Activated CD8-positive, alpha-beta memory T cell treated with anti-CD3 and anti-CD28 coated beads for 36 hours (primary cell): ENCODE measurements at regions not wholly inside any gene's neighbourhood (a gene's known extent, or its start where the extent isn't known, plus 50 kb on each side); places are given as distances from the start of the nearest gene placed in this dataset.

Experiments used
- CTCF ChIA-PET: fragments of 350-600 bp; sonication (Branson Sonifier 250); formaldehyde crosslinking; loops from one replicate; lab custom pipeline; 2021; ENCODE audit warnings: antibody characterized with exemption; lab: Charles Lee
- POLR2A ChIA-PET: fragments of 350-600 bp; sonication (Branson Sonifier 250); formaldehyde crosslinking; loops from one replicate; lab custom pipeline; 2021; ENCODE audit warnings: antibody characterized with exemption; lab: Charles Lee

GRCh38 chr12:98294051-98294805, 221.2 kb upstream of the TMPO start:
- CTCF ChIA-PET: no interaction called here

GRCh38 chr12:98295681-98296080, 219.7 kb upstream of the TMPO start:
- POLR2A ChIA-PET: no interaction called here
- CTCF ChIA-PET: interaction anchor here (0.7 kb wide), 1 partner anchor 30 kb away, joined by 4 read pairs; no protein-coding TSS in a partner anchor

More at GRCh38 chr12:98294051-98294805, 221.2 kb upstream of the TMPO start:
- POLR2A ChIA-PET: no interaction called here

GRCh38 chr12:98296462-98297079, 218.8 kb upstream of the TMPO start:
- ChIA-PET POLR2A (no interaction called here), CTCF (no interaction called here)

GRCh38 chr12:98297538-98297937, 217.9 kb upstream of the TMPO start:
- CTCF ChIA-PET: interaction anchor here (0.9 kb wide), 1 partner anchor 16 kb away, joined by 3 read pairs; no protein-coding TSS in a partner anchor
- POLR2A ChIA-PET: no interaction called here

GRCh38 chr12:98308141-98308540, 207.2 kb upstream of the TMPO start:
- ChIA-PET CTCF (no interaction called here), POLR2A (no interaction called here)

- ChIA-PET CTCF (no interaction called here), POLR2A (no interaction called here)
Measured at GRCh38 chr12:98317939-98318899, 197.2 kb upstream of the TMPO start.

- CTCF ChIA-PET: no interaction called here
- POLR2A ChIA-PET: no interaction called here
Measured at GRCh38 chr12:98319716-98320425, 195.5 kb upstream of the TMPO start.

- POLR2A ChIA-PET: no interaction called here
- CTCF ChIA-PET: no interaction called here
Measured at GRCh38 chr12:98325003-98325402, 190.4 kb upstream of the TMPO start.

GRCh38 chr12:98328467-98328866, 186.9 kb upstream of the TMPO start:
- ChIA-PET CTCF (no interaction called here), POLR2A (no interaction called here)

GRCh38 chr12:98329589-98329988, 185.8 kb upstream of the TMPO start:
- ChIA-PET CTCF (no interaction called here), POLR2A (no interaction called here)

- ChIA-PET CTCF (no interaction called here), POLR2A (no interaction called here)
Measured at GRCh38 chr12:98332642-98333041, 182.7 kb upstream of the TMPO start.

- CTCF ChIA-PET: no interaction called here
- POLR2A ChIA-PET: no interaction called here
Measured at GRCh38 chr12:98334768-98335167, 180.6 kb upstream of the TMPO start.

GRCh38 chr12:98341026-98341425, 174.4 kb upstream of the TMPO start:
- CTCF ChIA-PET: no interaction called here
- POLR2A ChIA-PET: no interaction called here

GRCh38 chr12:98341732-98342131, 173.7 kb upstream of the TMPO start:
- POLR2A ChIA-PET: no interaction called here
- CTCF ChIA-PET: no interaction called here

- CTCF ChIA-PET: no interaction called here
- POLR2A ChIA-PET: no interaction called here
Measured at GRCh38 chr12:98343002-98343567, 172.3 kb upstream of the TMPO start.

- ChIA-PET CTCF (no interaction called here), POLR2A (no interaction called here)
Measured at GRCh38 chr12:98344046-98344930, 171.1 kb upstream of the TMPO start.

GRCh38 chr12:98345308-98345876, 170.0 kb upstream of the TMPO start:
- ChIA-PET POLR2A (no interaction called here), CTCF (no interaction called here)

- POLR2A ChIA-PET: no interaction called here
Measured at GRCh38 chr12:98351089-98351488, 164.3 kb upstream of the TMPO start.

More at GRCh38 chr12:98351089-98351488, 164.3 kb upstream of the TMPO start:
- CTCF ChIA-PET: no interaction called here
